ENCODE measurements at regions not wholly inside any gene's neighbourhood (a gene's known extent, or its start where the extent isn't known, plus 50 kb on each side); places are given as distances from the start of the nearest gene placed in this dataset.

DNA sequence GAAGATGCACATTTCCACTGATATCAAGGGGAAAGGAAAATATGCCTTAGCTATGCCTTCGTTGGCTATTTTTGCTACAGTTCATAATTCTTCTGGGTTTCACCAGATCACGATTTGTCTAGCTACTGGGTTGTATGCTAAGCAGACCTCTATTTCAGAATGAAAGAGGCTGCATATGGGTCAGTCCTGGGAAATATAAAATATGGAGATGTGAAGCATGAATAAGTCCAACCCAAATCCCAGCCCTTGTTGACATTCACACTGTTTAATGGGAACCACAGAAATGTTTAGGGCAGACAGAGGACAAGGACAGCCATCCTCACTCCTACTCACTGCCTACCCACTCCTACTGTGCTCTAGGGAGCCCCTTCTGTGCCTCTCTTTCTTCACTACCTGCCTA is 343.2 kb upstream of the CAMK1G start:
- H3K27ac ChIP-seq (ENCODE audit: low read depth in 2 of 2, low read length in 2 of 2): no peak overlapping the region
- no peak overlapping the region for H3K9ac ChIP-seq (ENCODE audit: low read length in 3 of 3)
- FAIRE-seq (no peak), DNase-seq (no peak)
- no peaks in the 10 kb centered on the region for H3K4me1 ChIP-seq (ENCODE audit: control insufficient read depth in 2 of 3, insufficient read depth in 2 of 3, low read depth in 1 of 3, low read length in 3 of 3)
- no peaks in the 10 kb centered on the region for H3K27me3 ChIP-seq (ENCODE audit: control insufficient read depth, insufficient read depth, low read length)
- intact Hi-C loops (cut with DNase I): no loop called here
- no peaks in the 10 kb centered on the region for H3K36me3 ChIP-seq (ENCODE audit: control insufficient read depth in 2 of 3, insufficient read depth in 3 of 3, low read length in 3 of 3)
- no peak overlapping the region for H3K4me3 ChIP-seq (ENCODE audit: low read length in 3 of 3)
- no peak for TF ChIP-seq CTCF (IDR thresholded peaks at IDR 0.05; ENCODE audit: borderline replicate concordance, extremely low read depth, insufficient read depth)
- peaks cover 0 to 10% (median 0%) of the 10 kb centered on the region in 3 donors for H3K9me3 ChIP-seq (ENCODE audit: control insufficient read depth in 2 of 3, insufficient read depth in 1 of 3, low read length in 3 of 3)

DNA sequence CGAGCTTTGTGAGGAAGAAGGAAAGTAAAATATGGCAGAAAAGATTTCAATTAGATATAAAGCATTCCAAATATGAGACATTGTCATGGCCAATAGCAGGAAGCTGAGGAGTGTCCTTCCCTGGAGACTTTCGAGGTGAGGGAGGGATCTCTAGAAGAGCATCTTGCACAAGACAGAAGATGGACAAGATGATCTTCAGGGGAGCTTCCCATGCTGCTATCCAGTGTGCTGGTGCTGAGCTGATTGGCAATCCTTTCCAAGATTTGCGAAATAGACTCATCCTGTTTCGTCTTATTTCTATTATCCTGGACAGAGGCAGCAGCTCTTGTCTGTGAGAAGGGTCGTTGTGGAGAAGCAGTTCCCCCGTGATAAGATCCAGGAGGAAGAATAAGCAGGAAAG is 342.0 kb upstream of the CAMK1G start:
- no peak for TF ChIP-seq CTCF (IDR thresholded peaks at IDR 0.05; ENCODE audit: borderline replicate concordance, extremely low read depth, insufficient read depth)
- no peak overlapping the region for H3K9ac ChIP-seq (ENCODE audit: low read length in 3 of 3)
- H3K27me3 ChIP-seq (ENCODE audit: control insufficient read depth, insufficient read depth, low read length): no peaks in the 10 kb centered on the region
- peak in 1 of 5 donors; percentile 15 for DNase-seq
- no peak overlapping the region for H3K27ac ChIP-seq (ENCODE audit: low read depth in 2 of 2, low read length in 2 of 2)
- no peak for FAIRE-seq
- H3K4me3 ChIP-seq (ENCODE audit: low read length in 3 of 3): no peak overlapping the region
- intact Hi-C loops (cut with DNase I): no loop called here
- H3K9me3 ChIP-seq (ENCODE audit: control insufficient read depth in 2 of 3, insufficient read depth in 1 of 3, low read length in 3 of 3): no peaks in the 10 kb centered on the region
- H3K36me3 ChIP-seq (ENCODE audit: control insufficient read depth in 2 of 3, insufficient read depth in 3 of 3, low read length in 3 of 3): no peaks in the 10 kb centered on the region
- no peaks in the 10 kb centered on the region for H3K4me1 ChIP-seq (ENCODE audit: control insufficient read depth in 2 of 3, insufficient read depth in 2 of 3, low read depth in 1 of 3, low read length in 3 of 3)

GRCh38 chr1:209248649-209249279 is 334.8 kb upstream of the CAMK1G start:
- Histone ChIP-seq H3K27me3 (ENCODE audit: control insufficient read depth, insufficient read depth, low read length) (no peaks in the 10 kb centered on the region), H3K4me3 (ENCODE audit: low read length in 3 of 3) (no peak overlapping the region), H3K4me1 (ENCODE audit: control insufficient read depth in 2 of 3, insufficient read depth in 2 of 3, low read depth in 1 of 3, low read length in 3 of 3) (no peaks in the 10 kb centered on the region), H3K27ac (ENCODE audit: low read depth in 2 of 2, low read length in 2 of 2) (no peak overlapping the region), H3K9me3 (ENCODE audit: control insufficient read depth in 2 of 3, insufficient read depth in 1 of 3, low read length in 3 of 3) (no peaks in the 10 kb centered on the region), H3K9ac (ENCODE audit: low read length in 3 of 3) (no peak overlapping the region), H3K36me3 (ENCODE audit: control insufficient read depth in 2 of 3, insufficient read depth in 3 of 3, low read length in 3 of 3) (no peaks in the 10 kb centered on the region)
- DNase-seq (peak in 3 of 5 donors; percentile 70 to 79 (median 77)), FAIRE-seq (peak; percentile 55)
- intact Hi-C loops (cut with DNase I): no loop called here
- TF ChIP-seq CTCF (IDR thresholded peaks at IDR 0.05; ENCODE audit: borderline replicate concordance, extremely low read depth, insufficient read depth): peak; percentile 87

DNA sequence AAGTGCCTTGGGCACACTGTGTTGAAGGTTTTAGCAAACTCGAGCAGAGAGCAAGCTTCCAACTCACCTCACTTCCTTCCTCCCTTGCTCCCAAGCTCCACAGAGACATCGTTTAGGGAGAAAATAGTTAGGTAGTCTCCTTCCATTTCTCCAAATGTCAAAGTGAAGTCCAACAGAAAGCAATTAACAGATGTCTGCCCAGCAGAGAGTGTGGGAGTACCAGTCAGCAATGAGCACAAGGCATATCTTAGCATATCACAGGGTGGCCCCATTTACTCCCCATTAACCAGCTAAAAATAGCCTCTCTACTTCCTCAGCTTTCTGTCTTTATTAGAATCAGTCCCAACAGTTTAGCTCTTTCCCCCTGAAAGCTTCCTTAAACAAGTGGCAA is 334.2 kb upstream of the CAMK1G start:
- no peak for TF ChIP-seq CTCF (IDR thresholded peaks at IDR 0.05; ENCODE audit: borderline replicate concordance, extremely low read depth, insufficient read depth)
- DNase-seq (peak in 2 of 5 donors; percentile 55), FAIRE-seq (no peak)
- Histone ChIP-seq H3K36me3 (ENCODE audit: control insufficient read depth in 2 of 3, insufficient read depth in 3 of 3, low read length in 3 of 3) (no peaks in the 10 kb centered on the region), H3K4me3 (ENCODE audit: low read length in 3 of 3) (no peak overlapping the region), H3K27me3 (ENCODE audit: control insufficient read depth, insufficient read depth, low read length) (no peaks in the 10 kb centered on the region), H3K9ac (ENCODE audit: low read length in 3 of 3) (no peak overlapping the region), H3K9me3 (ENCODE audit: control insufficient read depth in 2 of 3, insufficient read depth in 1 of 3, low read length in 3 of 3) (no peaks in the 10 kb centered on the region), H3K27ac (ENCODE audit: low read depth in 2 of 2, low read length in 2 of 2) (no peak overlapping the region), H3K4me1 (ENCODE audit: control insufficient read depth in 2 of 3, insufficient read depth in 2 of 3, low read depth in 1 of 3, low read length in 3 of 3) (no peaks in the 10 kb centered on the region)
- intact Hi-C loops (cut with DNase I): no loop called here
